SK-N-SH (cell line): ENCODE measurements at regions not wholly inside any gene's neighbourhood (a gene's known extent, or its start where the extent isn't known, plus 50 kb on each side); places are given as distances from the start of the nearest gene placed in this dataset.

ENCODE experiments used
- CTCF ChIA-PET: fragments of 300-600, 350-600 bp; formaldehyde crosslinking; extraction: SDS; loops from one replicate; lab custom pipeline; 2021; lab: Yijun Ruan, JAX
- POLR2A ChIA-PET: fragments of 350-600 bp; sonication (Branson Sonifier 250); formaldehyde crosslinking; extraction: SDS; loops from one replicate; lab custom pipeline; 2020; ENCODE audit warnings: antibody characterized with exemption, inconsistent platforms; lab: Yijun Ruan, JAX
- DNase-seq: peaks from one replicate; pipeline ENCODE4 v3.0.0; 2012
- H2AFZ ChIP-seq: fragments of 200-600 bp; sonication (generic); 2 replicates; pipeline ENCODE4 v1.8.1; 2016; ENCODE audit warnings: antibody characterized with exemption, mild to moderate bottlenecking, low read depth
- H3F3A ChIP-seq: fragments of 200-600 bp; sonication (generic); replicated peaks from 2 replicates; pipeline ENCODE3; 2016; ENCODE audit warnings: antibody characterized with exemption, mild to moderate bottlenecking; ENCODE audit not compliant: insufficient read depth
- H3K27ac ChIP-seq, 2 experiments: fragments of 200-500 bp in 1 of 2; fragments of 200-600 bp in 1 of 2; sonication (Bioruptor generic) in 1 of 2; sonication (generic), shearing (Covaris generic) in 1 of 2; 2 replicates each; pipeline versions ENCODE4 v1.5.1 to v1.6.1; 2014 to 2016; ENCODE audit warnings: low read depth in 2 of 2, inconsistent platforms in 1 of 2, low read length in 1 of 2, mild to moderate bottlenecking in 1 of 2, mixed read lengths in 1 of 2
- H3K27me3 ChIP-seq: fragments of 200-600 bp; sonication (generic), shearing (Covaris generic); 2 replicates; pipeline ENCODE4 v1.6.1; 2016; ENCODE audit warnings: mixed run types; ENCODE audit not compliant: insufficient read depth
- H3K36me3 ChIP-seq, 2 experiments: fragments of 200-500 bp in 1 of 2; fragments of 200-600 bp in 1 of 2; sonication (Bioruptor generic) in 1 of 2; sonication (generic) in 1 of 2; replicated peaks in 1 of 2; 2 replicates each; pipeline versions ENCODE3 to v1.5.1; 2014 to 2016; ENCODE audit warnings: low read length in 1 of 2, mild to moderate bottlenecking in 1 of 2; ENCODE audit not compliant: insufficient read depth in 2 of 2, control insufficient read depth in 1 of 2
- H3K4me1 ChIP-seq, 2 experiments: fragments of 200-500 bp in 1 of 2; fragments of 200-600 bp in 1 of 2; sonication (Bioruptor generic) in 1 of 2; sonication (generic), shearing (Covaris generic) in 1 of 2; 2 replicates each; pipeline versions ENCODE4 v1.5.1 to v1.6.1; 2014 to 2016; ENCODE audit warnings: low read depth in 1 of 2, low read length in 1 of 2, mixed run types in 1 of 2; ENCODE audit not compliant: insufficient read depth in 2 of 2, control insufficient read depth in 1 of 2
- H3K4me2 ChIP-seq: fragments of 200-600 bp; sonication (generic), shearing (Covaris generic); 2 replicates; pipeline ENCODE4 v1.6.1; 2017; ENCODE audit warnings: mixed run types
- H3K4me3 ChIP-seq, 2 experiments: fragments of 200-500 bp in 1 of 2; fragments of 200-600 bp in 1 of 2; sonication (Bioruptor generic) in 1 of 2; sonication (generic), shearing (Covaris generic) in 1 of 2; 2 replicates each; pipeline versions ENCODE4 v1.5.1 to v1.8.1; 2014 to 2016; ENCODE audit warnings: low read depth in 2 of 2, inconsistent platforms in 1 of 2, low read length in 1 of 2, mild to moderate bottlenecking in 1 of 2, mixed read lengths in 1 of 2, moderate library complexity in 1 of 2
- H3K79me2 ChIP-seq: fragments of 200-600 bp; sonication (generic); 2 replicates; pipeline ENCODE4 v1.8.1; 2017; ENCODE audit warnings: mild to moderate bottlenecking; ENCODE audit not compliant: insufficient read depth
- H3K9ac ChIP-seq: fragments of 200-600 bp; sonication (generic); 2 replicates; pipeline ENCODE4 v1.6.1; 2017; ENCODE audit warnings: mixed run types
- H3K9me2 ChIP-seq: fragments of 200-600 bp; sonication (generic); 2 replicates; pipeline ENCODE4 v1.6.1; 2017; ENCODE audit warnings: mixed run types
- H3K9me3 ChIP-seq: fragments of 200-600 bp; sonication (generic); 2 replicates; pipeline ENCODE4 v1.6.1; 2017; ENCODE audit warnings: mixed run types, mild to moderate bottlenecking, moderate library complexity
- H4K20me1 ChIP-seq: fragments of 200-600 bp; sonication (generic); 2 replicates; pipeline ENCODE4 v1.6.1; 2017; ENCODE audit warnings: mild to moderate bottlenecking, mixed run types; ENCODE audit not compliant: insufficient read depth
- CHD2 ChIP-seq: fragments of 150-350 bp; IDR thresholded peaks from 2 replicates; pipeline ENCODE4 v1.6.1; 2018; ENCODE audit warnings: low read length; ENCODE audit not compliant: partially characterized antibody
- ELF1 ChIP-seq: IDR thresholded peaks from 2 replicates; pipeline ENCODE4 v1.4.0; 2012
- FOSL2 ChIP-seq: IDR thresholded peaks from 2 replicates; pipeline ENCODE4 v1.4.0; 2012; ENCODE audit warnings: low read depth, mild to moderate bottlenecking, moderate library complexity, borderline replicate concordance
- FOXJ3 ChIP-seq: sonication (generic); formaldehyde crosslinking; IDR thresholded peaks from 2 replicates; pipeline ENCODE4 v1.5.1; 2020; ENCODE audit warnings: mild to moderate bottlenecking, missing genetic modification reagents
- GABPA ChIP-seq: IDR thresholded peaks from 2 replicates; pipeline ENCODE4 v1.4.0; 2012; ENCODE audit warnings: low read depth, mild to moderate bottlenecking
- GATA2 ChIP-seq: sonication (generic); formaldehyde crosslinking; IDR thresholded peaks from 2 replicates; pipeline ENCODE4 v1.5.0; 2020; ENCODE audit warnings: mild to moderate bottlenecking, missing genetic modification reagents
- IRF3 ChIP-seq: fragments of 150-350 bp; IDR thresholded peaks from 2 replicates; pipeline ENCODE4 v1.6.1; 2016; ENCODE audit warnings: mild to moderate bottlenecking, low read depth, low read length
- JUND ChIP-seq: IDR thresholded peaks from 2 replicates; pipeline ENCODE4 v1.4.0; 2012
- MEF2A ChIP-seq: IDR thresholded peaks from 2 replicates; pipeline ENCODE4 v1.4.0; 2012; ENCODE audit warnings: low read depth, borderline replicate concordance
- MXI1 ChIP-seq: IDR thresholded peaks from 2 replicates; pipeline ENCODE4 v1.6.1; 2012; ENCODE audit warnings: mild to moderate bottlenecking, low read depth, low read length, improper control_type of control experiment
- NFIC ChIP-seq: IDR thresholded peaks from 2 replicates; pipeline ENCODE4 v1.4.0; 2012; ENCODE audit warnings: borderline replicate concordance
- NRF1 ChIP-seq: IDR thresholded peaks from 2 replicates; pipeline ENCODE4 v1.6.1; 2012; ENCODE audit warnings: low read depth, mild to moderate bottlenecking, low read length
- PBX3 ChIP-seq: IDR thresholded peaks from 2 replicates; pipeline ENCODE4; 2012
- POLR2AphosphoS5 ChIP-seq: IDR thresholded peaks from 2 replicates; pipeline ENCODE4 v1.6.1; 2012; ENCODE audit warnings: low read depth, low read length
- RAD21 ChIP-seq: IDR thresholded peaks from 2 replicates; pipeline ENCODE4 v1.6.1; 2012; ENCODE audit warnings: mild to moderate bottlenecking, low read length
- RCOR1 ChIP-seq: fragments of 150-350 bp; IDR thresholded peaks from 2 replicates; pipeline ENCODE4 v1.6.1; 2017; ENCODE audit warnings: antibody characterized with exemption, low read length
- REST ChIP-seq: IDR thresholded peaks from 2 replicates; pipeline ENCODE4 v1.6.1; 2012; ENCODE audit warnings: mild to moderate bottlenecking, low read depth, low read length, moderate library complexity
- SMC3 ChIP-seq: IDR thresholded peaks from 2 replicates; pipeline ENCODE4 v1.6.1; 2012; ENCODE audit warnings: low read depth, low read length, improper control_type of control experiment
- TAF1 ChIP-seq: IDR thresholded peaks from 2 replicates; pipeline ENCODE4 v1.6.1; 2012; ENCODE audit warnings: low read depth, mild to moderate bottlenecking, low read length, moderate library complexity, borderline replicate concordance
- TCF12 ChIP-seq: IDR thresholded peaks from 2 replicates; pipeline ENCODE4 v1.4.0; 2012
- TEAD4 ChIP-seq: IDR thresholded peaks from 2 replicates; pipeline ENCODE4 v1.4.0; 2012; ENCODE audit warnings: mild to moderate bottlenecking, borderline replicate concordance; ENCODE audit not compliant: insufficient read depth
- USF1 ChIP-seq: IDR thresholded peaks from 2 replicates; pipeline ENCODE4 v1.4.0; 2012; ENCODE audit warnings: low read depth, borderline replicate concordance
- USF2 ChIP-seq: fragments of 150-350 bp; IDR thresholded peaks from 2 replicates; pipeline ENCODE4 v1.6.1; 2017; ENCODE audit warnings: antibody characterized with exemption, low read length, low read depth, borderline replicate concordance
- YY1 ChIP-seq: IDR thresholded peaks from 2 replicates; pipeline ENCODE4 v1.4.0; 2012; ENCODE audit warnings: low read depth, mild to moderate bottlenecking
- WGBS: methylation state at CpG from one replicate; pipeline ENCODE4 v1.1.6; 2017; ENCODE audit warnings: low lambda C conversion rate; 5-methylcytosine and 5-hydroxymethylcytosine counted together
- TF ChIP-seq, protein P1 (sequence below): IDR thresholded peaks from 2 replicates; pipeline ENCODE4 v1.4.0; 2012; ENCODE audit warnings: low read depth

DNA sequence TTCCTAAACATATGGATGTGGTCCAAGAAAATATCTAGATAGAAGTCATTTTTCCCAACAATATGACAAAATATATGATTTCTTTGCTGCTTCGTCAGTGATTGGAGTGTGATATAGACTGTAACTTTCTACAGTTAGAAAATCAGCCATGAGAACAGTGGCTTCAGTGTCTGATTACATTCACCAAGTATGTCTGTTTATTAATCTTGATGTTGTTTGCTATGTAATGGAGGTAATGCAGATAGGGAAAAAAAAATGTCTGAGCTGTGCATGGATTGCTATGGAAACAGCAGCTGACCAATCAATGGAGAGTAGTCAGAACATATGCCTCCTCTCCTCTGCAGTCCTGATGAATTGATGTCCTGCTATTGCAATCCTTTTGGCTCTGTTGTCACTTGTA is 72.3 kb upstream of the GAP43 start (continued):
- no peak for TF ChIP-seq USF2
- TF ChIP-seq IRF3, result no peak
- no peak for TF ChIP-seq POLR2AphosphoS5
- no peak for TF ChIP-seq CHD2
- TF ChIP-seq NRF1, result no peak
- peak; percentile 59; the same call in 1 of the 2 replicates for TF ChIP-seq MXI1

DNA sequence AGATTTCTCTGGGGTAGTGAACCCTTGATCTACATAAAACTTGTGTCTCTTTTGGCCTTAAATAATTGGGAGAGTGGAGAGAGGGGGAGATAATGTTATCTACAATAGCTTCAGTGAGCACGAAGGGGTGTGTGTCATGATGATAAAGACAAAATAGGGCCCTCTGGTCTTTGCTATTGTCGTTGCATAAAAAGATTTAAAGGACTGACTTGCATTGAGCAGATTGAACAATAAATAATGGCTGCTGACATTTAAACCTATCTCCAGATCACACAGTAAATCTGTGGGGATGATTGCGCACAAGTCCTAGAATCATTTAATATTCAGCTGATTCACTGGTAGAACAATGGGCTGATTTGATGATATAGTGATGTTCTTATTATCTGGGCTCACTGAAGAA is 71.3 kb upstream of the GAP43 start:
- ChIA-PET CTCF (interaction anchor here (0.7 to 1.4 kb wide), 5 partner anchors 8 to 338 kb away, joined by 3 to 5 read pairs (median 4); no protein-coding TSS in a partner anchor), POLR2A (no interaction called here)
- WGBS, result 67% methylated on average over 3 of the region's 3 CpGs
- no peak for TF ChIP-seq NFIC
- no peak for TF ChIP-seq ELF1
- TF ChIP-seq JUND, result no peak
- no peak for TF ChIP-seq POLR2AphosphoS5
- no peak for TF ChIP-seq FOXJ3 (CRISPR knock-in tag)
- TF ChIP-seq MEF2A, result no peak
- TF ChIP-seq FOSL2, result no peak
- no peak for TF ChIP-seq USF1
- TF ChIP-seq SMC3, result no peak
- TF ChIP-seq CHD2, result peak; percentile 17
- TF ChIP-seq RCOR1, result peak; percentile 59
- TF ChIP-seq GATA2 (CRISPR knock-in tag), result peak; percentile 85
- 0 out of 2 replicates have a peak, but pooled peaks have one; percentile 4 for TF ChIP-seq TCF12
- no peak for TF ChIP-seq REST
- TF ChIP-seq TAF1, result no peak
- TF ChIP-seq, protein P1, sequence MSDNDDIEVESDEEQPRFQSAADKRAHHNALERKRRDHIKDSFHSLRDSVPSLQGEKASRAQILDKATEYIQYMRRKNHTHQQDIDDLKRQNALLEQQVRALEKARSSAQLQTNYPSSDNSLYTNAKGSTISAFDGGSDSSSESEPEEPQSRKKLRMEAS, result no peak
- peak; percentile 27; the same call in 1 of the 2 replicates for TF ChIP-seq PBX3
- no peak for TF ChIP-seq YY1
- no peak for TF ChIP-seq GABPA
- no peak for TF ChIP-seq IRF3
- no peak for TF ChIP-seq RAD21
- TF ChIP-seq TEAD4, result no peak

More for the DNA sequence above, 71.3 kb upstream of the GAP43 start:
- H3K9me2 ChIP-seq, result no peaks in the 10 kb centered on the region
- H4K20me1 ChIP-seq, result no peaks in the 10 kb centered on the region
- H3K79me2 ChIP-seq, result no peaks in the 10 kb centered on the region
- no peak overlapping the region for H2AFZ ChIP-seq
- peak overlapping the region in 1 of 2 experiments; percentile 95; a peak in 3 of 4 replicates for H3K27ac ChIP-seq
- no peaks in the 10 kb centered on the region for H3K27me3 ChIP-seq
- DNase-seq, result no peak
- no peak overlapping the region for H3K4me3 ChIP-seq
- no peak overlapping the region for H3K4me2 ChIP-seq
- H3K9me3 ChIP-seq, result no peaks in the 10 kb centered on the region
- H3F3A ChIP-seq, result peaks cover 11% of the 10 kb centered on the region
- peaks cover 8 to 36% of the 10 kb centered on the region in 2 experiments; a peak in 2 of 4 replicates for H3K4me1 ChIP-seq
- H3K9ac ChIP-seq, result no peak overlapping the region
- H3K36me3 ChIP-seq, result no peaks in the 10 kb centered on the region
